Right lobe of liver (tissue), 6 donors: ENCODE measurements at regions not wholly inside any gene's neighbourhood (a gene's known extent, or its start where the extent isn't known, plus 50 kb on each side); places are given as distances from the start of the nearest gene placed in this dataset.

Experiments used
- ATAC-seq, 4 donors: fragments of 200-7000 bp; cut with Tn5 transposase; one replicate each; pipeline ENCODE4 v1.9.1; 2020; ENCODE audit warnings: mild to moderate bottlenecking in 4 of 4, moderate library complexity in 4 of 4
- DNase-seq, 3 donors: peaks; one replicate each; pipeline ENCODE4 v3.0.0-alpha.2; 2020
- H3K27ac ChIP-seq, 3 donors: fragments of 200-600 bp; one replicate each; pipeline ENCODE4 v1.8.0; 2022
- H3K27me3 ChIP-seq, 2 donors: fragments of 200-600 bp; one replicate each; pipeline ENCODE4 v1.8.0; 2022
- H3K36me3 ChIP-seq, 4 donors: fragments of 200-600 bp; sonication (generic) in 1 of 4; one replicate each; pipeline versions ENCODE4 v1.5.1 to v1.8.0; 2017 to 2022; ENCODE audit warnings: control low read depth in 1 of 4
- H3K4me1 ChIP-seq, 4 donors: fragments of 200-600 bp; sonication (generic) in 1 of 4; one replicate each; pipeline versions ENCODE4 v1.5.1 to v1.8.0; 2017 to 2022; ENCODE audit warnings: control low read depth in 1 of 4
- H3K4me3 ChIP-seq, 3 donors: fragments of 200-600 bp; one replicate each; pipeline ENCODE4 v1.8.0; 2022
- H3K9me3 ChIP-seq, 4 donors: fragments of 200-600 bp; sonication (generic) in 1 of 4; one replicate each; pipeline versions ENCODE4 v1.5.1 to v1.8.0; 2017 to 2022; ENCODE audit warnings: control low read depth in 1 of 4
- CTCF ChIP-seq, 4 donors: fragments of 200-600 bp in 3 of 4; fragments of 450-650 bp in 1 of 4; IDR thresholded peaks; one replicate each; pipeline versions ENCODE4 v1.5.1 to v1.8.0; 2016 to 2022; ENCODE audit warnings: antibody characterized with exemption in 4 of 4, mild to moderate bottlenecking in 2 of 4
- POLR2A ChIP-seq: fragments of 450-650 bp; IDR thresholded peaks from one replicate; pipeline ENCODE4 v1.6.1; 2017; ENCODE audit warnings: antibody characterized with exemption, mild to moderate bottlenecking
- WGBS: methylation state at CpG from one replicate; pipeline ENCODE4 v1.1.6; 2018; ENCODE audit warnings: low coverage, low lambda C conversion rate; ENCODE audit not compliant: insufficient coverage; ENCODE audit errors: missing lambda C conversion rate; 5-methylcytosine and 5-hydroxymethylcytosine counted together
- intact Hi-C, 2 donors: fragments of 100-400 bp; cut with DNase I; formaldehyde crosslinking; loops; one replicate each; pipeline versions ENCODE4 v1.11.2 to v1.14.1; 2022
- donor health status: DM: no; HTN: yes; CAD: no.
- donor health status: DM: no; HTN: no; CAD: no.
- donor health status: DM: no; HTN: no; CAD: no.
- donor health status: DM: no; HTN: yes; CAD: no.
- donor health status: DM: no; HTN: yes; CAD: no.

GRCh38 chr14:97387252-97387874 lies 590.2 kb downstream of the VRK1 start:
- no peak overlapping the region for H3K4me3 ChIP-seq
- ATAC-seq (no peak), DNase-seq (no peak)
- WGBS, result 30% methylated on average over 8 of the region's 9 CpGs
- H3K4me1 ChIP-seq, result no peaks in the 10 kb centered on the region
- no peaks in the 10 kb centered on the region for H3K36me3 ChIP-seq
- TF ChIP-seq CTCF (IDR thresholded peaks at IDR 0.05), result no peak
- no peak for TF ChIP-seq POLR2A
- intact Hi-C loops, result no loop called here
- H3K27me3 ChIP-seq, result no peaks in the 10 kb centered on the region
- H3K9me3 ChIP-seq, result no peaks in the 10 kb centered on the region
- H3K27ac ChIP-seq, result no peak overlapping the region

- no peak overlapping the region for H3K27ac ChIP-seq
- H3K36me3 ChIP-seq, result no peaks in the 10 kb centered on the region
- no peak for DNase-seq
- H3K4me1 ChIP-seq, result no peaks in the 10 kb centered on the region
- H3K4me3 ChIP-seq, result no peak overlapping the region
- TF ChIP-seq CTCF (IDR thresholded peaks at IDR 0.05) (no peak), POLR2A (no peak)
- H3K27me3 ChIP-seq, result no peaks in the 10 kb centered on the region
- ATAC-seq, result no peak
- WGBS, result 66% methylated on average over 9 of the region's 9 CpGs
- H3K9me3 ChIP-seq, result no peaks in the 10 kb centered on the region
- intact Hi-C loops, result no loop called here
Measured at GRCh38 chr14:97388408-97388807, 591.2 kb downstream of the VRK1 start.

- no peak for ATAC-seq
- TF ChIP-seq POLR2A (no peak), CTCF (IDR thresholded peaks at IDR 0.05) (no peak)
- no peaks in the 10 kb centered on the region for H3K4me1 ChIP-seq
- WGBS, result 68% methylated on average over 3 of the region's 4 CpGs
- H3K27ac ChIP-seq, result no peak overlapping the region
- H3K36me3 ChIP-seq, result no peaks in the 10 kb centered on the region
- no peak for DNase-seq
- no peaks in the 10 kb centered on the region for H3K27me3 ChIP-seq
- H3K9me3 ChIP-seq, result no peaks in the 10 kb centered on the region
- intact Hi-C loops, result no loop called here
- no peak overlapping the region for H3K4me3 ChIP-seq
Measured at GRCh38 chr14:97390096-97390724, 593.0 kb downstream of the VRK1 start.

GRCh38 chr14:97393244-97393643 lies 596.1 kb downstream of the VRK1 start:
- DNase-seq, result no peak
- H3K36me3 ChIP-seq, result no peaks in the 10 kb centered on the region
- no peaks in the 10 kb centered on the region for H3K27me3 ChIP-seq
- no peak overlapping the region for H3K27ac ChIP-seq
- ATAC-seq, result no peak
- 64% methylated on average over 6 of the region's 6 CpGs for WGBS
- no peak overlapping the region for H3K4me3 ChIP-seq
- TF ChIP-seq POLR2A (no peak), CTCF (IDR thresholded peaks at IDR 0.05) (no peak)
- H3K4me1 ChIP-seq, result no peaks in the 10 kb centered on the region
- intact Hi-C loops, result no loop called here
- H3K9me3 ChIP-seq, result no peaks in the 10 kb centered on the region
